Neural cell (in vitro differentiated cells): ENCODE measurements at regions not wholly inside any gene's neighbourhood (a gene's known extent, or its start where the extent isn't known, plus 50 kb on each side); places are given as distances from the start of the nearest gene placed in this dataset.

Experiments
- H2AFZ ChIP-seq: fragments of 200-600, 300-800 bp; sonication (generic), shearing (Covaris generic); 2 replicates; pipeline ENCODE4 v1.6.0; 2014; ENCODE audit warnings: low read depth, mild to moderate bottlenecking, antibody characterized with exemption, low read length, moderate library complexity
- H3F3A ChIP-seq: fragments of 200-600 bp; shearing (Covaris generic); 2 replicates; pipeline ENCODE4 v1.6.1; 2016; ENCODE audit warnings: mild to moderate bottlenecking, moderate library complexity, mixed read lengths, antibody characterized with exemption, low read length; ENCODE audit not compliant: insufficient read depth, poor library complexity, severe bottlenecking
- H3K27ac ChIP-seq: fragments of 200-600, 300-800 bp; sonication (generic), shearing (Covaris generic); 2 replicates; pipeline ENCODE4 v1.5.1; 2014; ENCODE audit warnings: mild to moderate bottlenecking, low read length, moderate library complexity
- H3K27me3 ChIP-seq: fragments of 300-800, 200-600 bp; sonication (generic), shearing (Covaris generic); 2 replicates; pipeline ENCODE4 v1.6.0; 2014; ENCODE audit warnings: mild to moderate bottlenecking, low read depth, low read length, moderate library complexity; ENCODE audit not compliant: insufficient read depth
- H3K36me3 ChIP-seq: fragments of 300-800, 200-600 bp; sonication (generic), shearing (Covaris generic); 2 replicates; pipeline ENCODE4 v1.5.1; 2014; ENCODE audit warnings: mild to moderate bottlenecking, antibody characterized with exemption, low read length, moderate library complexity; ENCODE audit not compliant: insufficient read depth
- H3K4me2 ChIP-seq: fragments of 300-800, 200-600 bp; sonication (generic), shearing (Covaris generic); 2 replicates; pipeline ENCODE4 v1.6.0; 2014; ENCODE audit warnings: mild to moderate bottlenecking, low read length
- H3K4me3 ChIP-seq: fragments of 300-800, 200-600 bp; sonication (generic), shearing (Covaris generic); 2 replicates; pipeline ENCODE4 v1.5.1; 2014; ENCODE audit warnings: mild to moderate bottlenecking, low read length, moderate library complexity
- H3K79me2 ChIP-seq: fragments of 200-600 bp; shearing (Covaris generic); replicated peaks from 2 replicates; pipeline ENCODE4 v1.6.0; 2014; ENCODE audit warnings: mild to moderate bottlenecking, low read length, moderate library complexity; ENCODE audit not compliant: insufficient read depth
- H3K9ac ChIP-seq: fragments of 300-800, 200-600 bp; sonication (generic), shearing (Covaris generic); 2 replicates; pipeline ENCODE4 v1.6.1; 2016; ENCODE audit warnings: mild to moderate bottlenecking, low read length, mixed read lengths
- H3K9me2 ChIP-seq: fragments of 200-600 bp; shearing (Covaris generic); 2 replicates; pipeline ENCODE4 v1.6.1; 2016; ENCODE audit warnings: mild to moderate bottlenecking, low read length, mixed read lengths; ENCODE audit not compliant: insufficient read depth
- H3K9me3 ChIP-seq: fragments of 200-600, 300-800 bp; sonication (generic), shearing (Covaris generic); 2 replicates; pipeline ENCODE4 v1.6.1; 2016; ENCODE audit warnings: mild to moderate bottlenecking, mixed run types, low read length, moderate library complexity, mixed read lengths
- H4K20me1 ChIP-seq: fragments of 200-600 bp; shearing (Covaris generic); 2 replicates; pipeline ENCODE4 v1.6.1; 2016; ENCODE audit warnings: mild to moderate bottlenecking, mixed run types; ENCODE audit not compliant: insufficient read depth
- EP300 ChIP-seq: fragments of 450-650 bp; conservative IDR thresholded peaks from 2 replicates; pipeline ENCODE4 v1.6.1; 2014; ENCODE audit warnings: antibody characterized with exemption, mild to moderate bottlenecking, moderate library complexity; ENCODE audit not compliant: poor library complexity, severe bottlenecking
- EZH2 ChIP-seq: fragments of 200-600, 300-800 bp; shearing (Covaris generic), sonication (generic); IDR thresholded peaks from 2 replicates; pipeline ENCODE4 v1.6.1; 2014; ENCODE audit warnings: antibody characterized with exemption, low read length, borderline replicate concordance, mild to moderate bottlenecking; ENCODE audit not compliant: insufficient read depth, poor library complexity, severe bottlenecking
- MXI1 ChIP-seq: fragments of 450-650 bp; conservative IDR thresholded peaks from 2 replicates; pipeline ENCODE4 v1.6.1; 2014; ENCODE audit warnings: antibody characterized with exemption, mild to moderate bottlenecking; ENCODE audit not compliant: poor library complexity, severe bottlenecking
- POLR2AphosphoS5 ChIP-seq: IDR thresholded peaks from 2 replicates; pipeline ENCODE4 v1.6.1; 2012
- RAD21 ChIP-seq: fragments of 450-650 bp; conservative IDR thresholded peaks from 2 replicates; pipeline ENCODE4 v1.6.1; 2014; ENCODE audit warnings: antibody characterized with exemption, mild to moderate bottlenecking, moderate library complexity
- REST ChIP-seq: IDR thresholded peaks from 2 replicates; pipeline ENCODE4 v1.6.1; 2012; ENCODE audit warnings: borderline replicate concordance
- SMC3 ChIP-seq: fragments of 450-650 bp; conservative IDR thresholded peaks from 2 replicates; pipeline ENCODE4 v1.6.1; 2014; ENCODE audit warnings: antibody characterized with exemption, mild to moderate bottlenecking, moderate library complexity; ENCODE audit not compliant: poor library complexity
- TAF1 ChIP-seq: IDR thresholded peaks from 2 replicates; pipeline ENCODE4 v1.6.1; 2012; ENCODE audit warnings: low read depth
- TF ChIP-seq, protein P1 (sequence below): fragments of 450-650 bp; IDR thresholded peaks from 2 replicates; pipeline ENCODE4 v1.5.1; 2014; ENCODE audit warnings: antibody characterized with exemption, mild to moderate bottlenecking, moderate library complexity; ENCODE audit not compliant: poor library complexity, severe bottlenecking

- no peak overlapping the region for H3K4me3 ChIP-seq
- H3K36me3 ChIP-seq: no peaks in the 10 kb centered on the region
- H3K79me2 ChIP-seq: no peaks in the 10 kb centered on the region
- H3F3A ChIP-seq: no peaks in the 10 kb centered on the region
- H3K9ac ChIP-seq: no peak overlapping the region
- H3K9me3 ChIP-seq: no peaks in the 10 kb centered on the region
- H3K27me3 ChIP-seq: no peaks in the 10 kb centered on the region
- H3K27ac ChIP-seq: no peak overlapping the region
- no peaks in the 10 kb centered on the region for H3K9me2 ChIP-seq
- no peak overlapping the region for H3K4me2 ChIP-seq
- TF ChIP-seq TAF1 (no peak), MXI1 (no peak), RAD21 (no peak), EZH2 (no peak), SMC3 (no peak), EP300 (no peak), POLR2AphosphoS5 (no peak), REST (no peak)
- TF ChIP-seq, protein P1, sequence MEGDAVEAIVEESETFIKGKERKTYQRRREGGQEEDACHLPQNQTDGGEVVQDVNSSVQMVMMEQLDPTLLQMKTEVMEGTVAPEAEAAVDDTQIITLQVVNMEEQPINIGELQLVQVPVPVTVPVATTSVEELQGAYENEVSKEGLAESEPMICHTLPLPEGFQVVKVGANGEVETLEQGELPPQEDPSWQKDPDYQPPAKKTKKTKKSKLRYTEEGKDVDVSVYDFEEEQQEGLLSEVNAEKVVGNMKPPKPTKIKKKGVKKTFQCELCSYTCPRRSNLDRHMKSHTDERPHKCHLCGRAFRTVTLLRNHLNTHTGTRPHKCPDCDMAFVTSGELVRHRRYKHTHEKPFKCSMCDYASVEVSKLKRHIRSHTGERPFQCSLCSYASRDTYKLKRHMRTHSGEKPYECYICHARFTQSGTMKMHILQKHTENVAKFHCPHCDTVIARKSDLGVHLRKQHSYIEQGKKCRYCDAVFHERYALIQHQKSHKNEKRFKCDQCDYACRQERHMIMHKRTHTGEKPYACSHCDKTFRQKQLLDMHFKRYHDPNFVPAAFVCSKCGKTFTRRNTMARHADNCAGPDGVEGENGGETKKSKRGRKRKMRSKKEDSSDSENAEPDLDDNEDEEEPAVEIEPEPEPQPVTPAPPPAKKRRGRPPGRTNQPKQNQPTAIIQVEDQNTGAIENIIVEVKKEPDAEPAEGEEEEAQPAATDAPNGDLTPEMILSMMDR: no peak
- no peak overlapping the region for H2AFZ ChIP-seq
- no peaks in the 10 kb centered on the region for H4K20me1 ChIP-seq
Observed at GRCh38 chr2:52356556-52356955, 1324.6 kb upstream of the NRXN1 start.

DNA sequence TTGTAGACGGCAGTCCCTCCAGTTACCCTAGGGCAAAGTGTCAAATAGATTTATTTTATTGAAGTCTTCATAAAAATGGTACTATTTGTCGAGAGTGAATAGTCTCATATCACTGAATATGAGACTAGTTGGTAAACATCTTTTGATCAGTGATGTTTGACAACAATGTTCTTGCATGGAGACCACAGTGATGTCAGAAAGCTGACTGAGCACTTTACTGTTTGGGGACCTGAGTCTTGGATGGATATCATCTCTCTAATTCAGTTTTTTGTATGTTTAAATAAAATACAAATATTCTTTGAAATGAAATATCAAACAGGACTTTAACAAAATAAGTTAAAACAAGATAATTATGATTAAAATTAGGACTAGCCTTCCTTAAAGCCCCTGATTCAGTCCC lies 1315.4 kb upstream of the NRXN1 start:
- no peak overlapping the region for H3K4me3 ChIP-seq
- H3K27ac ChIP-seq: no peak overlapping the region
- H4K20me1 ChIP-seq: no peaks in the 10 kb centered on the region
- H3K27me3 ChIP-seq: no peaks in the 10 kb centered on the region
- no peaks in the 10 kb centered on the region for H3F3A ChIP-seq
- H3K9me2 ChIP-seq: no peaks in the 10 kb centered on the region
- TF ChIP-seq REST (no peak), MXI1 (no peak), SMC3 (no peak), RAD21 (no peak), EP300 (no peak), POLR2AphosphoS5 (no peak), TAF1 (no peak), EZH2 (no peak)
- TF ChIP-seq, protein P1: no peak
- H3K36me3 ChIP-seq: no peaks in the 10 kb centered on the region
- H3K9me3 ChIP-seq: no peaks in the 10 kb centered on the region
- no peaks in the 10 kb centered on the region for H3K79me2 ChIP-seq
- no peak overlapping the region for H2AFZ ChIP-seq
- no peak overlapping the region for H3K9ac ChIP-seq
- no peak overlapping the region for H3K4me2 ChIP-seq
